PFSK-1 (cell line): ENCODE measurements at regions not wholly inside any gene's neighbourhood (a gene's known extent, or its start where the extent isn't known, plus 50 kb on each side); places are given as distances from the start of the nearest gene placed in this dataset.

ENCODE experiments used
- FOXP2 ChIP-seq: optimal IDR thresholded peaks from 2 replicates; pipeline ENCODE3; 2011; ENCODE audit warnings: borderline replicate concordance, control low read depth, inconsistent platforms; ENCODE audit not compliant: insufficient read depth; ENCODE audit errors: extremely low read length, extremely low read depth
- POLR2AphosphoS5 ChIP-seq: IDR thresholded peaks from 2 replicates; pipeline ENCODE4 v1.6.1; 2012; ENCODE audit warnings: low read depth, mild to moderate bottlenecking, control low read depth, low read length, moderate library complexity
- SIN3A ChIP-seq: IDR thresholded peaks from 2 replicates; pipeline ENCODE4 v1.6.1; 2012; ENCODE audit warnings: mild to moderate bottlenecking, low read length, moderate library complexity, borderline replicate concordance; ENCODE audit not compliant: insufficient read depth
- TAF1 ChIP-seq: IDR thresholded peaks from 2 replicates; pipeline ENCODE4 v1.6.1; 2012; ENCODE audit warnings: low read length, control low read depth, borderline replicate concordance; ENCODE audit not compliant: insufficient read depth
- TF ChIP-seq, protein P1 (sequence below), 2 experiments: IDR thresholded peaks; 2 replicates each; pipeline versions ENCODE4 v1.6.1 to v1.8.0; 2011 to 2012; ENCODE audit warnings: low read depth in 2 of 2, low read length in 2 of 2, control low read depth in 1 of 2, inconsistent platforms in 1 of 2, mild to moderate bottlenecking in 1 of 2, moderate library complexity in 1 of 2; ENCODE audit not compliant: insufficient read depth in 1 of 2

- peak; percentile 97 for TF ChIP-seq FOXP2
- TF ChIP-seq SIN3A: no peak
- TF ChIP-seq TAF1: no peak
- TF ChIP-seq, protein P1, sequence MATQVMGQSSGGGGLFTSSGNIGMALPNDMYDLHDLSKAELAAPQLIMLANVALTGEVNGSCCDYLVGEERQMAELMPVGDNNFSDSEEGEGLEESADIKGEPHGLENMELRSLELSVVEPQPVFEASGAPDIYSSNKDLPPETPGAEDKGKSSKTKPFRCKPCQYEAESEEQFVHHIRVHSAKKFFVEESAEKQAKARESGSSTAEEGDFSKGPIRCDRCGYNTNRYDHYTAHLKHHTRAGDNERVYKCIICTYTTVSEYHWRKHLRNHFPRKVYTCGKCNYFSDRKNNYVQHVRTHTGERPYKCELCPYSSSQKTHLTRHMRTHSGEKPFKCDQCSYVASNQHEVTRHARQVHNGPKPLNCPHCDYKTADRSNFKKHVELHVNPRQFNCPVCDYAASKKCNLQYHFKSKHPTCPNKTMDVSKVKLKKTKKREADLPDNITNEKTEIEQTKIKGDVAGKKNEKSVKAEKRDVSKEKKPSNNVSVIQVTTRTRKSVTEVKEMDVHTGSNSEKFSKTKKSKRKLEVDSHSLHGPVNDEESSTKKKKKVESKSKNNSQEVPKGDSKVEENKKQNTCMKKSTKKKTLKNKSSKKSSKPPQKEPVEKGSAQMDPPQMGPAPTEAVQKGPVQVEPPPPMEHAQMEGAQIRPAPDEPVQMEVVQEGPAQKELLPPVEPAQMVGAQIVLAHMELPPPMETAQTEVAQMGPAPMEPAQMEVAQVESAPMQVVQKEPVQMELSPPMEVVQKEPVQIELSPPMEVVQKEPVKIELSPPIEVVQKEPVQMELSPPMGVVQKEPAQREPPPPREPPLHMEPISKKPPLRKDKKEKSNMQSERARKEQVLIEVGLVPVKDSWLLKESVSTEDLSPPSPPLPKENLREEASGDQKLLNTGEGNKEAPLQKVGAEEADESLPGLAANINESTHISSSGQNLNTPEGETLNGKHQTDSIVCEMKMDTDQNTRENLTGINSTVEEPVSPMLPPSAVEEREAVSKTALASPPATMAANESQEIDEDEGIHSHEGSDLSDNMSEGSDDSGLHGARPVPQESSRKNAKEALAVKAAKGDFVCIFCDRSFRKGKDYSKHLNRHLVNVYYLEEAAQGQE (IDR thresholded peaks at IDR 0.05; ENCODE audit: insufficient read depth in 1 of 2, low read depth in 2 of 2, low read length in 2 of 2): no peak
These were observed 109.7 kb upstream of the ZBTB40 start for GRCh38 chr1:22341791-22342605.

GRCh38 chr1:22342734-22343191, 108.9 kb upstream of the ZBTB40 start:
- TF ChIP-seq FOXP2 (no peak), SIN3A (no peak)

DNA sequence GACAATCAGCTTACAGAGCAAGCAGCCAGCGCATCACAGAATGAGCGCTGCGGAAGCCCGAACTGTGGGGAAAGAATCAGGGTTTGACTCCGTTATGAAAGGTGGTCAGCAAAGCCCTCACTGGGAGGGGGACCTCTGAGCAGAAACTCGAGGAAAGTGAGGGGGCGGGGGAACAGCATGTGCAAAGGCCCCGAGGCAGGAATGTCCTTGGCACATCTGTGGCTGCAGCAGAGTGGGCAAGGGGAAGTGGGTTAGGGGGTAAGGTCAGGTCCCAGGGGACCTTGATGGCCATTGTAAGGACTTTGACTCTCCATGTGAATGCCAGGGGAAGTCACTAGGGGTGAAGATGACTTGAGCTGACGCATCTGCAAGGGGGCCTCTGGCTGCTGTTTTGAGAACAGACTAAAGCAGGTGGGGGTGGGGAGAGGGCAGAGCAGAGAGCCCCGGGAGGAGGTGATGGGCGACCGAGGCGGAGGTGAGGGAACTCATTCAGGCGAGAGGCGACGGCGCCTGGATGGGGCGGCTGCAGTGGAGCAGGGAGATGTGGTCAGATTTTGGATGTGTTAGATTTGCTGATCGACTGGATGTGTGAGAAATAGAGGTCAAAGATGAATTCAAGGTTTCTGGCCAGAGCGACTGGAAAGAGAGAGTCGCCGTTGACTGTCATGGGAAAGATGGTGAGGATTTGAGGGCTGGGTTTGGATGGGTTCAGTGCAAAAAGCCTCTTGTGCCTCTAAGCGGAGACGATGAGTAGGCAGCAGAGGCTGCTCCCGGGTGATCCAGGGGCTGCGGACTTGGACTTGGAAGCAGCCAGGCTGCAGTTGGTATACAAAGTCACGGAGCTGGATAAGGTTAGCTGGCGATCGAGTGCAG, 108.0 kb upstream of the ZBTB40 start:
- TF ChIP-seq SIN3A (no peak), FOXP2 (no peak), POLR2AphosphoS5 (no peak), TAF1 (no peak)
- TF ChIP-seq, protein P1 (IDR thresholded peaks at IDR 0.05; ENCODE audit: insufficient read depth in 1 of 2, low read depth in 2 of 2, low read length in 2 of 2): no peak

DNA sequence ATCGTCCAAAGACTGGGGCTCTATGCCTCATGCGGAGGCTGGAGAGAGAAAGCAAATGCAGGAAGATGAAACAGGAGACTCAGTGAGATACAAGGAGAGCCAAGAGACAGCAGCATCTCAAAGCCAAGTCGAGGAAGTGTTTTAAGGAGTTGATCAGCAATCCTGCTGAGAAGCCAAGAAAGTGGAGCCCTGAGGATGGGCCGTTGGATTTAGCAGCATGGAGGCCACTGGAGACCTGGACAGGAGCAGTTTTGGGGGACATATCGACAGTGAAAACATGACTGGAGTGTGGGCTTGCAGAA, 107.4 kb upstream of the ZBTB40 start:
- no peak for TF ChIP-seq TAF1
- TF ChIP-seq POLR2AphosphoS5: no peak
- TF ChIP-seq SIN3A: no peak

DNA sequence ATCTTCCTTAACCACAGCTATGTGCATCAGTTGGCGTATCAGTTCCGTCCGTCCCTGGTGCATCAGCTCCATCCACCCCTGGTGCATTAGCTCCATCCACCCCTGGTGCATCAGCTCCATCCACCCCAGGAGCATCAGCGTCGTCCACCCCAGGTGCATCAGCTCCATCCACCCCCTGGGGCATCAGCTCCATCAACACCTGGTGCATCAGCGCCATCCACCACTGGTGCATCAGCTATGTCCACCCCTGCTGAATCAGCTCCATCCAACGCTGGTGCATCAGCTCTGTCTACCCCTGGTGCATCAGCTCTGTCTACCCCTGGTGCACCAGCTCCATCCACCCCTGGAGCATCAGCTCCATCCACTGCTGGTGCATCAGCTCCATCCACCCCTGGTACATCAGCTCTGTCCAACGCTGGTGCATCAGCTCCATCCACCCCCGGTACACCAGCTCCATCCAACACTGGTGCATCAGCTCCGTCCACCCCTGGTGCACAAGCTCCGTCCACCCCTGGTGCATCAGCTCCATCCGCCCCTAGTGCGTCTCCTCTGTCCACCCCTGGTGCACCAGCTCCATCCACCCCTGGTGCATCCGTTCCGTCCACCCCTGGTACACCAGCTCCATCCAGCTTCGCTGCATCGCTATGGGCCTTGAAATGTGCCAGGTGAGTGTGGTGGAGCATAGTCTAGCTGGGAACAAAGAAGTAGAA, 106.6 kb upstream of the ZBTB40 start:
- TF ChIP-seq FOXP2 (no peak), TAF1 (no peak), POLR2AphosphoS5 (no peak), SIN3A (no peak)
- TF ChIP-seq, protein P1 (IDR thresholded peaks at IDR 0.05; ENCODE audit: insufficient read depth in 1 of 2, low read depth in 2 of 2, low read length in 2 of 2): no peak
